ENCODE measurements at regions not wholly inside any gene's neighbourhood (a gene's known extent, or its start where the extent isn't known, plus 50 kb on each side); places are given as distances from the start of the nearest gene placed in this dataset.

DNA sequence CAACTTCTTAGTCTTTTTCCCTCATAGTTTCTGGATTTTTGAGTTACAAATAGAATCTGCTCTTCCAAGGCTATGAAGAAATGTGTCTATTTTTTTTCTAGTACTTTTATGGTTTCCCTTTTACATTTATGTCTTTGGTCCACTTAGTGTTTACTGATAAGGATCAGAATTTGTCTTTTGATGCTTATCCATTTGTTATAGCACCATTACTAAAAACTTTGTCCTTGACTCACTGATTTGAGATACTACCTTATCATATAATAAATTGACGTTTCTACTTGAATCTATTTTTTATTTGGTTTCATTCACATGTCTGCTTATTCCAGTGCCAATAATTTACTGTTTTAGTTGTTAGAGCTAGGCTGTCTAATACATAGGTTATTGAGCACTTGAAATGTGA, 161.1 kb upstream of the DPYD start:
- TF ChIP-seq CTCF (IDR thresholded peaks at IDR 0.05) (no peak), POLR2A (IDR thresholded peaks at IDR 0.05) (no peak)
